Lung (tissue), 11 donors: ENCODE measurements at regions not wholly inside any gene's neighbourhood (a gene's known extent, or its start where the extent isn't known, plus 50 kb on each side); places are given as distances from the start of the nearest gene placed in this dataset.

Source experiments
- ATAC-seq: fragments of 200-7000 bp; cut with Tn5 transposase; one replicate; pipeline ENCODE4 v1.9.1; 2020; ENCODE audit warnings: moderate number of reproducible peaks; ENCODE audit not compliant: insufficient read depth, low FRiP score
- DNase-seq, 3 donors: peaks; one replicate each; pipeline ENCODE4 v3.0.0-alpha.2; 2013 to 2017
- H3K27ac ChIP-seq, 2 donors: one replicate each; pipeline ENCODE4 v1.5.1; 2013; ENCODE audit warnings: mild to moderate bottlenecking in 2 of 2, moderate library complexity in 2 of 2, control low read depth in 1 of 2, inconsistent platforms in 1 of 2, low read depth in 1 of 2, low read length in 1 of 2
- H3K27me3 ChIP-seq, 3 donors: one replicate each; pipeline ENCODE4 v1.5.1; 2013; ENCODE audit warnings: low read length in 2 of 3; ENCODE audit not compliant: control insufficient read depth in 3 of 3, insufficient read depth in 3 of 3
- H3K36me3 ChIP-seq, 4 donors: one replicate each; pipeline ENCODE4 v1.5.1; 2013; ENCODE audit warnings: low read length in 4 of 4, mild to moderate bottlenecking in 1 of 4, moderate library complexity in 1 of 4; ENCODE audit not compliant: control insufficient read depth in 4 of 4, insufficient read depth in 4 of 4
- H3K4me1 ChIP-seq, 5 donors: one replicate each; pipeline ENCODE4 v1.5.1; 2013; ENCODE audit warnings: low read length in 5 of 5, mild to moderate bottlenecking in 2 of 5, moderate library complexity in 1 of 5; ENCODE audit not compliant: control insufficient read depth in 5 of 5, insufficient read depth in 5 of 5
- H3K4me3 ChIP-seq: one replicate; pipeline ENCODE4 v1.5.1; 2013; ENCODE audit warnings: mild to moderate bottlenecking, control low read depth, moderate library complexity
- H3K9ac ChIP-seq, 2 donors: one replicate each; pipeline ENCODE4 v1.5.1; 2013; ENCODE audit warnings: low read length in 2 of 2, control low read depth in 1 of 2; ENCODE audit not compliant: insufficient read depth in 1 of 2
- H3K9me3 ChIP-seq, 4 donors: one replicate each; pipeline ENCODE4 v1.5.1; 2013; ENCODE audit warnings: low read length in 3 of 4, mild to moderate bottlenecking in 1 of 4, moderate library complexity in 1 of 4; ENCODE audit not compliant: control insufficient read depth in 4 of 4, insufficient read depth in 3 of 4
- WGBS, 2 donors: extraction: QIAGEN DNeasy Blood & Tissue Kit; methylation state at CpG; one replicate each; pipeline ENCODE4 v1.1.7; 2013; 5-methylcytosine and 5-hydroxymethylcytosine counted together
- TF ChIP-seq, protein P1 (sequence below): IDR thresholded peaks from 2 replicates; pipeline ENCODE4 v1.5.1; 2012; ENCODE audit warnings: mild to moderate bottlenecking; ENCODE audit errors: control extremely low read depth, extremely low read depth
- donor health status: control.
- donor health status: control.
- donor health status: Bipolar disorder and iron deficiency.
- donor health status: healthy.
- donor health status: DM: yes; HTN: yes; CAD: no.

DNA sequence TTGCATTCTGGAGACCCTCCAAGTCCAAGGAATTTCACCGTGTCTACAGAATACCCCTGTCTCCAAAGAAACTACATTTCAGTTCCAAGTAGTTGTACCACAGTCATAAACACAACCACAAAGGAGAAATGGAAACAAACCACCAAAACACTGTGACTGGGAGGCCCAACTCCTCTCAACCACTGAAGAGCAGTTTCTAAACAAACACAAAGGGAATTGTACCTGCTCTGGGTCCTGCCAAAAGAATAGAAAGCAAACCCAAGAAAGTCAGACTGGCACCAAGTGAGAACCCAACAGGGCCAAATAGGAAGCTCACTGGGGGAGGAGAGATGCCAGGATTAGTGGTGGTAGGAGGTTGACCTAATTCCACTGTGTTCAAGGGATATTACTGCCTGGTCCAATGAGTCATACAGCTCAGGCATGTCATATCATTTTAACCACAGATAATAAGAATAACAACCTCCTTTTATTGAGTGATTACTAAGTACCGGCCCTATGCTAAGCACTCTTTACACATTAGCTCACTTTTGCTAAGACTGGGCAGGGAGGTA, 123.9 kb upstream of the PPP2R5A start:
- TF ChIP-seq, protein P1, sequence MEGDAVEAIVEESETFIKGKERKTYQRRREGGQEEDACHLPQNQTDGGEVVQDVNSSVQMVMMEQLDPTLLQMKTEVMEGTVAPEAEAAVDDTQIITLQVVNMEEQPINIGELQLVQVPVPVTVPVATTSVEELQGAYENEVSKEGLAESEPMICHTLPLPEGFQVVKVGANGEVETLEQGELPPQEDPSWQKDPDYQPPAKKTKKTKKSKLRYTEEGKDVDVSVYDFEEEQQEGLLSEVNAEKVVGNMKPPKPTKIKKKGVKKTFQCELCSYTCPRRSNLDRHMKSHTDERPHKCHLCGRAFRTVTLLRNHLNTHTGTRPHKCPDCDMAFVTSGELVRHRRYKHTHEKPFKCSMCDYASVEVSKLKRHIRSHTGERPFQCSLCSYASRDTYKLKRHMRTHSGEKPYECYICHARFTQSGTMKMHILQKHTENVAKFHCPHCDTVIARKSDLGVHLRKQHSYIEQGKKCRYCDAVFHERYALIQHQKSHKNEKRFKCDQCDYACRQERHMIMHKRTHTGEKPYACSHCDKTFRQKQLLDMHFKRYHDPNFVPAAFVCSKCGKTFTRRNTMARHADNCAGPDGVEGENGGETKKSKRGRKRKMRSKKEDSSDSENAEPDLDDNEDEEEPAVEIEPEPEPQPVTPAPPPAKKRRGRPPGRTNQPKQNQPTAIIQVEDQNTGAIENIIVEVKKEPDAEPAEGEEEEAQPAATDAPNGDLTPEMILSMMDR, result no peak
- no peak for DNase-seq
- WGBS, 2 donors, result 32 to 45% methylated on average over 2 of the region's 2 CpGs
- no peak overlapping the region for H3K4me3 ChIP-seq
- H3K9me3 ChIP-seq, result no peaks in the 10 kb centered on the region
- no peak for ATAC-seq
- no peak overlapping the region for H3K9ac ChIP-seq
- no peaks in the 10 kb centered on the region for H3K36me3 ChIP-seq
- H3K27ac ChIP-seq, result no peak overlapping the region
- H3K4me1 ChIP-seq, result peaks cover 0 to 25% (median 5%) of the 10 kb centered on the region in 5 donors
- H3K27me3 ChIP-seq, result no peaks in the 10 kb centered on the region

GRCh38 chr1:212162635-212163034, 122.6 kb upstream of the PPP2R5A start:
- DNase-seq, result peak in 2 of 3 donors; percentile 44 to 67
- H3K4me1 ChIP-seq, result peaks cover 3 to 26% (median 8%) of the 10 kb centered on the region in 5 donors
- no peak overlapping the region for H3K27ac ChIP-seq
- H3K9ac ChIP-seq, result no peak overlapping the region
- no peaks in the 10 kb centered on the region for H3K36me3 ChIP-seq
- TF ChIP-seq, protein P1, result no peak
- no peak overlapping the region for H3K4me3 ChIP-seq
- WGBS, 2 donors, result 8 to 25% methylated on average over 5 of the region's 5 CpGs
- no peaks in the 10 kb centered on the region for H3K27me3 ChIP-seq
- no peaks in the 10 kb centered on the region for H3K9me3 ChIP-seq
- no peak for ATAC-seq

DNA sequence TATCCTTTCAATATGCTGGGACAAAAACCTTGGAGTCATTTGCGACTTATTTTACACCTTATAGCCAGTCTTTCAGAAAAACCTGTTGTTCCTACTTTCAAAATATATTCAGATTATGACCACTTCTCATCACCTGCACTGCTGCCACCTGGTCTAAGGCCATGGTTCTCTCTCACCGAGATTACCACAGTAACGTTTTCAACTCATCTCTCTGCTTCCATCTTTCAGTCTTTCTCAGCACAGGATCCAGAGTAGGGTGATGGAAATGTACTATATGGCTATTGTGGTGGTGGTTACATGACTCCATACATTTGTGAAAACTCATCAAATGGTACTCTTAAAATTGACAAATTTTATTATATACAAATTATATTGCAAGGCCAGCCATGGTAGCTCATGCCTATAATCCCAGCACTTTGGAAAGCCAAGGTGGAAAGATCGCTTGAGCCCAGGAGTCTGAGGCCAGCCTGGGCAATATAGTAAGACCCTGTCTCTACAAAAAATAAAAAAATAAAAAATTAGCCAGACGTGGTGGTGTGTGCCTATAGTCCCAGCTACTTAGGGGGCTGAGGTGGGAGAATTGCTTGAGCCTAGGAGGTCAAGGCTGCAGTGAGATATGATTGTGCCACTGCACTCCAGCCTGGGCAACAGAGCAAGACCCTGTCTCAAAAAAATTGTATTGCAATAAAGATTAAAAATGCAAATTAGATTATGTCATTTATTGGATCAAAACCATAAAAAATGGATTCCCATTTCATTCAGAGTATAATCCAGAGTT, 120.9 kb upstream of the PPP2R5A start:
- Histone ChIP-seq H3K36me3 (no peaks in the 10 kb centered on the region), H3K4me3 (no peak overlapping the region), H3K9me3 (no peaks in the 10 kb centered on the region), H3K9ac (no peak overlapping the region), H3K4me1 (peaks cover 3 to 21% (median 8%) of the 10 kb centered on the region in 5 donors), H3K27ac (no peak overlapping the region), H3K27me3 (no peaks in the 10 kb centered on the region)
- ATAC-seq (no peak), DNase-seq (no peak)
- TF ChIP-seq, protein P1, result no peak
- WGBS, 2 donors, result 95 to 96% methylated on average over 5 of the region's 5 CpGs
